ENCODE measurements at regions not wholly inside any gene's neighbourhood (a gene's known extent, or its start where the extent isn't known, plus 50 kb on each side); places are given as distances from the start of the nearest gene placed in this dataset.

- TF ChIP-seq CTCF (IDR thresholded peaks at IDR 0.05), result no peak
- no peak for TF ChIP-seq POLR2A (IDR thresholded peaks at IDR 0.05)
Measured at GRCh38 chr4:24720436-24720835, 74.9 kb upstream of the SOD3 start.
